ENCODE measurements at regions not wholly inside any gene's neighbourhood (a gene's known extent, or its start where the extent isn't known, plus 50 kb on each side); places are given as distances from the start of the nearest gene placed in this dataset.

DNA sequence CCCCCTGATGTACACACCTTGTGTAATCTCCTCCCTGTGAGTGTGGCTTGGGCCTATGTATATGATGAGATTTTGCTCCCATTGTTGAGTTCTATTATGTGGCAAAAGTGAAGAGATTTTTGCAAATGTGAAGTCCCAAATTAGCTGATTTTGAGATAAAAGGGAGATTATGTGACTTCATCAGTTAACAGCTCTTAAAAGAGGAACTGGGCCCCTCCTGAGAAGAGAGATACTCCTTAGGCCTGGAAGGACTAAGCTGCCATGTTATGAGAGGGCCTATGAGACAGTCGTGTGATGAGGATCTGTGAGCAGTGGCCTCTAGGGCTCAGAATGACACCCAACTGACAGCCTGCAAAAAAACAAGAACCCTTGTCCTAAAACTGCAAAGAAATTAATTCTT, 93.4 kb downstream of the OR5AK2 start (continued):
- TF ChIP-seq, protein P1, sequence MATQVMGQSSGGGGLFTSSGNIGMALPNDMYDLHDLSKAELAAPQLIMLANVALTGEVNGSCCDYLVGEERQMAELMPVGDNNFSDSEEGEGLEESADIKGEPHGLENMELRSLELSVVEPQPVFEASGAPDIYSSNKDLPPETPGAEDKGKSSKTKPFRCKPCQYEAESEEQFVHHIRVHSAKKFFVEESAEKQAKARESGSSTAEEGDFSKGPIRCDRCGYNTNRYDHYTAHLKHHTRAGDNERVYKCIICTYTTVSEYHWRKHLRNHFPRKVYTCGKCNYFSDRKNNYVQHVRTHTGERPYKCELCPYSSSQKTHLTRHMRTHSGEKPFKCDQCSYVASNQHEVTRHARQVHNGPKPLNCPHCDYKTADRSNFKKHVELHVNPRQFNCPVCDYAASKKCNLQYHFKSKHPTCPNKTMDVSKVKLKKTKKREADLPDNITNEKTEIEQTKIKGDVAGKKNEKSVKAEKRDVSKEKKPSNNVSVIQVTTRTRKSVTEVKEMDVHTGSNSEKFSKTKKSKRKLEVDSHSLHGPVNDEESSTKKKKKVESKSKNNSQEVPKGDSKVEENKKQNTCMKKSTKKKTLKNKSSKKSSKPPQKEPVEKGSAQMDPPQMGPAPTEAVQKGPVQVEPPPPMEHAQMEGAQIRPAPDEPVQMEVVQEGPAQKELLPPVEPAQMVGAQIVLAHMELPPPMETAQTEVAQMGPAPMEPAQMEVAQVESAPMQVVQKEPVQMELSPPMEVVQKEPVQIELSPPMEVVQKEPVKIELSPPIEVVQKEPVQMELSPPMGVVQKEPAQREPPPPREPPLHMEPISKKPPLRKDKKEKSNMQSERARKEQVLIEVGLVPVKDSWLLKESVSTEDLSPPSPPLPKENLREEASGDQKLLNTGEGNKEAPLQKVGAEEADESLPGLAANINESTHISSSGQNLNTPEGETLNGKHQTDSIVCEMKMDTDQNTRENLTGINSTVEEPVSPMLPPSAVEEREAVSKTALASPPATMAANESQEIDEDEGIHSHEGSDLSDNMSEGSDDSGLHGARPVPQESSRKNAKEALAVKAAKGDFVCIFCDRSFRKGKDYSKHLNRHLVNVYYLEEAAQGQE (IDR thresholded peaks at IDR 0.05) = no peak
- TF ChIP-seq, protein P2, sequence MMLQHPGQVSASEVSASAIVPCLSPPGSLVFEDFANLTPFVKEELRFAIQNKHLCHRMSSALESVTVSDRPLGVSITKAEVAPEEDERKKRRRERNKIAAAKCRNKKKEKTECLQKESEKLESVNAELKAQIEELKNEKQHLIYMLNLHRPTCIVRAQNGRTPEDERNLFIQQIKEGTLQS (IDR thresholded peaks at IDR 0.05) = no peak
- TF ChIP-seq EGR1 (IDR thresholded peaks at IDR 0.05; ENCODE audit: low read depth in 2 of 2) = no peak
- TF ChIP-seq NR2F2 (IDR thresholded peaks at IDR 0.05) = no peak
- TF ChIP-seq FOXA2 (IDR thresholded peaks at IDR 0.05) = no peak
- no peak for TF ChIP-seq GABPA (IDR thresholded peaks at IDR 0.05 in 1 of 2, conservative IDR thresholded peaks at IDR 0.05 in 1 of 2)

DNA sequence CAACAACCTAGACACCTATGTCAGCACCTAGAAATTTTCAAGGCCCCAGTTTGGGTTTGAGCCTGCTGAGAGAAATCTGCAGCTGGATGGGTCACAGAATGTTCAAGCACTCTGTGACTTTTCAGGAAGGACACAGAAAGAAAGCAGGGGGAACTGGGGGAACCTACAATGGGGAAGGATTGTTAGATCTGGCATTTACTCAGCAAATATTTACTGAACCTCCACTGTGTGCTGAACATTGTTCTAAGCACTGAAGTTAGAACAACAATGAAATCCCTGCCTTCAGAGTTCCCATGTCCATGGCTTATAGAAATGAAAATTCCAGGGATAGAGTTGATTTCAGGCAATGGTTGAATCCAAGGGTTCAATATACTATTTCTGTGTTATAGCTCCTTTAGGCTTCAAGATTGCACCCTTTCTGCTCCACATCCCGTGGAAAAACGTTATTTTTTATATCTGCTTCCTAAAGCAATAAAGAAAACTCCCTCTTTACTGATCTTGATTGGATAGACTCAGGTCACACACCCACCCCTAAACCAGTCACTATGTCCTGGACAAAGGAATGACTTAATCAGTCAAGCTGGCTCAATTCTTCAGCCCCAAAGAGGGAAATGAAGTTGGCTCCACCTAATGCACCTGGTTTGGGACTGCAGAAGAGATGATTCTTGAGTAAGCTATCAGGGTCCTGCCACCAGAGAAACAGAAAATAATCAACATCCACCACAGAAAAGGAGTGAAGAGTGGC, 95.1 kb downstream of the OR5AK2 start:
- H3K9ac ChIP-seq (ENCODE audit: low read depth in 1 of 2, low read length in 2 of 2) = no peak overlapping the region
- TF ChIP-seq FOXA2 (IDR thresholded peaks at IDR 0.05) (no peak), EGR1 (IDR thresholded peaks at IDR 0.05; ENCODE audit: low read depth in 2 of 2) (no peak), TAF1 (conservative IDR thresholded peaks at IDR 0.05) (no peak), SP1 (IDR thresholded peaks at IDR 0.05) (no peak), RXRA (IDR thresholded peaks at IDR 0.05) (no peak)
- TF ChIP-seq, protein P2 (IDR thresholded peaks at IDR 0.05) = no peak
- TF ChIP-seq, protein P3, sequence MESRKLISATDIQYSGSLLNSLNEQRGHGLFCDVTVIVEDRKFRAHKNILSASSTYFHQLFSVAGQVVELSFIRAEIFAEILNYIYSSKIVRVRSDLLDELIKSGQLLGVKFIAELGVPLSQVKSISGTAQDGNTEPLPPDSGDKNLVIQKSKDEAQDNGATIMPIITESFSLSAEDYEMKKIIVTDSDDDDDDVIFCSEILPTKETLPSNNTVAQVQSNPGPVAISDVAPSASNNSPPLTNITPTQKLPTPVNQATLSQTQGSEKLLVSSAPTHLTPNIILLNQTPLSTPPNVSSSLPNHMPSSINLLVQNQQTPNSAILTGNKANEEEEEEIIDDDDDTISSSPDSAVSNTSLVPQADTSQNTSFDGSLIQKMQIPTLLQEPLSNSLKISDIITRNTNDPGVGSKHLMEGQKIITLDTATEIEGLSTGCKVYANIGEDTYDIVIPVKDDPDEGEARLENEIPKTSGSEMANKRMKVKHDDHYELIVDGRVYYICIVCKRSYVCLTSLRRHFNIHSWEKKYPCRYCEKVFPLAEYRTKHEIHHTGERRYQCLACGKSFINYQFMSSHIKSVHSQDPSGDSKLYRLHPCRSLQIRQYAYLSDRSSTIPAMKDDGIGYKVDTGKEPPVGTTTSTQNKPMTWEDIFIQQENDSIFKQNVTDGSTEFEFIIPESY (IDR thresholded peaks at IDR 0.05) = no peak
- H3K4me1 ChIP-seq (ENCODE audit: control insufficient read depth in 4 of 4, insufficient read depth in 4 of 4, low read length in 3 of 4) = no peaks in the 10 kb centered on the region
- H3K9me3 ChIP-seq (ENCODE audit: control insufficient read depth in 4 of 4, low read length in 3 of 4) = no peaks in the 10 kb centered on the region
- 66% methylated on average over 2 of the region's 2 CpGs for WGBS
- no peak for DNase-seq (ENCODE audit: low spot score)
- no peaks in the 10 kb centered on the region for H3K36me3 ChIP-seq (ENCODE audit: control insufficient read depth in 4 of 4, insufficient read depth in 3 of 4, low read depth in 1 of 4, low read length in 3 of 4)
- no peak overlapping the region for H3K27ac ChIP-seq (ENCODE audit: low read depth in 1 of 2, low read length in 2 of 2)
- H3K4me3 ChIP-seq (ENCODE audit: low read depth in 1 of 3, low read length in 3 of 3) = no peak overlapping the region
- peaks cover 0 to 2% (median 0%) of the 10 kb centered on the region in 4 donors for H3K27me3 ChIP-seq (ENCODE audit: control insufficient read depth in 4 of 4, insufficient read depth in 4 of 4, low read length in 3 of 4)

DNA sequence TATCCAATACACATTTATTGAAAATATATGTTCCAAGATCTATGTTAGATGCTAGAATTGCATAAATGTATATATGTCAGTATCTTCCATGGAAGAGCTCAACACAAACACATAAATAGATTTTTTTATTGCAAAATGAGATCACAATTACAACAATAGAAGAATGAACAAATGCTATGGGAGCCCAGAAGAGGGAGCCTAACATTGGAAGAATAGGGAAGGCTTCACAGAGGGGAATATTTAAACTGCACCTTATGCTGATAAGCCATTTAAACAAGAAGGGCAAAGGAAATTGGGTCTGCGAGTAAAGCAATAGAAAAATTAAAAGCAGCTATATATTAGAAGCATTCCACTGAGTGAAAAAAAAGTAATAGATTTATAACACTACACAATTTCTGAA, 96.1 kb upstream of the LRRC55 start:
- DNase-seq (ENCODE audit: low spot score) = no peak
- H3K27ac ChIP-seq (ENCODE audit: low read depth in 1 of 2, low read length in 2 of 2) = no peak overlapping the region
- no peaks in the 10 kb centered on the region for H3K4me1 ChIP-seq (ENCODE audit: control insufficient read depth in 4 of 4, insufficient read depth in 4 of 4, low read length in 3 of 4)
- H3K9ac ChIP-seq (ENCODE audit: low read depth in 1 of 2, low read length in 2 of 2) = no peak overlapping the region
- no peak overlapping the region for H3K4me3 ChIP-seq (ENCODE audit: low read depth in 1 of 3, low read length in 3 of 3)
- TF ChIP-seq SP1 (IDR thresholded peaks at IDR 0.05) (no peak), RAD21 (IDR thresholded peaks at IDR 0.05) (peak in 1 of 2 donors; percentile 20), TAF1 (conservative IDR thresholded peaks at IDR 0.05) (no peak), FOXA2 (IDR thresholded peaks at IDR 0.05) (no peak), HNF4G (IDR thresholded peaks at IDR 0.05) (no peak)
- TF ChIP-seq, protein P2 (IDR thresholded peaks at IDR 0.05) = no peak
- TF ChIP-seq, protein P4, sequence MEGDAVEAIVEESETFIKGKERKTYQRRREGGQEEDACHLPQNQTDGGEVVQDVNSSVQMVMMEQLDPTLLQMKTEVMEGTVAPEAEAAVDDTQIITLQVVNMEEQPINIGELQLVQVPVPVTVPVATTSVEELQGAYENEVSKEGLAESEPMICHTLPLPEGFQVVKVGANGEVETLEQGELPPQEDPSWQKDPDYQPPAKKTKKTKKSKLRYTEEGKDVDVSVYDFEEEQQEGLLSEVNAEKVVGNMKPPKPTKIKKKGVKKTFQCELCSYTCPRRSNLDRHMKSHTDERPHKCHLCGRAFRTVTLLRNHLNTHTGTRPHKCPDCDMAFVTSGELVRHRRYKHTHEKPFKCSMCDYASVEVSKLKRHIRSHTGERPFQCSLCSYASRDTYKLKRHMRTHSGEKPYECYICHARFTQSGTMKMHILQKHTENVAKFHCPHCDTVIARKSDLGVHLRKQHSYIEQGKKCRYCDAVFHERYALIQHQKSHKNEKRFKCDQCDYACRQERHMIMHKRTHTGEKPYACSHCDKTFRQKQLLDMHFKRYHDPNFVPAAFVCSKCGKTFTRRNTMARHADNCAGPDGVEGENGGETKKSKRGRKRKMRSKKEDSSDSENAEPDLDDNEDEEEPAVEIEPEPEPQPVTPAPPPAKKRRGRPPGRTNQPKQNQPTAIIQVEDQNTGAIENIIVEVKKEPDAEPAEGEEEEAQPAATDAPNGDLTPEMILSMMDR (IDR thresholded peaks at IDR 0.05; ENCODE audit: low read depth, low read length, missing input control) = no peak
- TF ChIP-seq, protein P1 (IDR thresholded peaks at IDR 0.05) = no peak
- H3K27me3 ChIP-seq (ENCODE audit: control insufficient read depth in 4 of 4, insufficient read depth in 4 of 4, low read length in 3 of 4) = peaks cover 0 to 4% (median 0%) of the 10 kb centered on the region in 4 donors
- 12% methylated on average over 1 of the region's 1 CpG for WGBS
- no peaks in the 10 kb centered on the region for H3K9me3 ChIP-seq (ENCODE audit: control insufficient read depth in 4 of 4, low read length in 3 of 4)
- H3K36me3 ChIP-seq (ENCODE audit: control insufficient read depth in 4 of 4, insufficient read depth in 3 of 4, low read depth in 1 of 4, low read length in 3 of 4) = no peaks in the 10 kb centered on the region
